ENCODE measurements at regions not wholly inside any gene's neighbourhood (a gene's known extent, or its start where the extent isn't known, plus 50 kb on each side); places are given as distances from the start of the nearest gene placed in this dataset.

GRCh38 chr9:117546894-117547678 is 132.2 kb upstream of the ASTN2 start:
- no peak for TF ChIP-seq POLR2A (IDR thresholded peaks at IDR 0.05; ENCODE audit: low read length)
- TF ChIP-seq RCOR1 (IDR thresholded peaks at IDR 0.05; ENCODE audit: low read depth, low read length) = no peak
- no peak for TF ChIP-seq CTCF (IDR thresholded peaks at IDR 0.05)
- TF ChIP-seq CEBPB (IDR thresholded peaks at IDR 0.05) = no peak
- no peak for TF ChIP-seq KDM1A (IDR thresholded peaks at IDR 0.05; ENCODE audit: low read depth)
- TF ChIP-seq HDAC2 (IDR thresholded peaks at IDR 0.05) = no peak
- TF ChIP-seq NR3C1 (IDR thresholded peaks at IDR 0.05) = no peak
- no peak for TF ChIP-seq MAFK (IDR thresholded peaks at IDR 0.05; ENCODE audit: partially characterized antibody)
- TF ChIP-seq ELK1 (IDR thresholded peaks at IDR 0.05; ENCODE audit: low read depth, low read length) = no peak
- no peak for TF ChIP-seq ZNF302 (CRISPR knock-in tag; IDR thresholded peaks at IDR 0.05)
